ENCODE measurements at regions not wholly inside any gene's neighbourhood (a gene's known extent, or its start where the extent isn't known, plus 50 kb on each side); places are given as distances from the start of the nearest gene placed in this dataset.

DNA sequence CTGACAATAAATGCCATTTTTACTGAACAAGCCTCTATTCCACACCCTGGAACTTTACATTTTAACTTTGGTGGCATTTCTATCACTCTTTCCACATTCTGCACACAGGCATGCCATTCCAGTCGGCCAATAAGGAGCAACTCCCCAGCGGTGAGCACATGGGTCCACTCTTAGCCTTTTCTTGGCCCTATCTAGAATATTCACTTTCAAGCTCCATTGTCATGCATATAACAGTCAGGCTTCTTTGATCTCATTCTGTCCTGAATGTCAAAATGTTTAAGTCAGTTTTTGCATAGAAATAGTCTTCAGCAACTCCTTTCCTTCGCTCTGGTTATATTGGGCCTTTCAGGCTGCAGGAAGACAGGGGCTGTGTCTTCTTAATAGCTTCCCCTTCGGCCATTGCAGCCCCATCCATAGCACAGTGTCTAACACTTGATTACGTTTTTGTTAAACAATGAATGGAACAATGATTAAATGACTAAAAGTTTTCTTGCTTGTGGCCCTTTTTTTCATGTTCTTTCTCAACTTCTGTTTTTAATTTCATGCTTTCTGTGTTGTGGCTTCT lies 427.3 kb downstream of the MFSD1 start:
- TF ChIP-seq EP300 (IDR thresholded peaks at IDR 0.05) (no peak), POLR2A (IDR thresholded peaks at IDR 0.05) (no peak), POLR2AphosphoS5 (IDR thresholded peaks at IDR 0.05) (no peak)
- TF ChIP-seq, protein P1, sequence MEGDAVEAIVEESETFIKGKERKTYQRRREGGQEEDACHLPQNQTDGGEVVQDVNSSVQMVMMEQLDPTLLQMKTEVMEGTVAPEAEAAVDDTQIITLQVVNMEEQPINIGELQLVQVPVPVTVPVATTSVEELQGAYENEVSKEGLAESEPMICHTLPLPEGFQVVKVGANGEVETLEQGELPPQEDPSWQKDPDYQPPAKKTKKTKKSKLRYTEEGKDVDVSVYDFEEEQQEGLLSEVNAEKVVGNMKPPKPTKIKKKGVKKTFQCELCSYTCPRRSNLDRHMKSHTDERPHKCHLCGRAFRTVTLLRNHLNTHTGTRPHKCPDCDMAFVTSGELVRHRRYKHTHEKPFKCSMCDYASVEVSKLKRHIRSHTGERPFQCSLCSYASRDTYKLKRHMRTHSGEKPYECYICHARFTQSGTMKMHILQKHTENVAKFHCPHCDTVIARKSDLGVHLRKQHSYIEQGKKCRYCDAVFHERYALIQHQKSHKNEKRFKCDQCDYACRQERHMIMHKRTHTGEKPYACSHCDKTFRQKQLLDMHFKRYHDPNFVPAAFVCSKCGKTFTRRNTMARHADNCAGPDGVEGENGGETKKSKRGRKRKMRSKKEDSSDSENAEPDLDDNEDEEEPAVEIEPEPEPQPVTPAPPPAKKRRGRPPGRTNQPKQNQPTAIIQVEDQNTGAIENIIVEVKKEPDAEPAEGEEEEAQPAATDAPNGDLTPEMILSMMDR (IDR thresholded peaks at IDR 0.05) = no peak
- no peak overlapping the region for H3K4me3 ChIP-seq
- H3K27ac ChIP-seq = no peak overlapping the region
- ATAC-seq = no peak
- 61 to 65% methylated on average over 3 to 5 of the region's 5 CpGs for WGBS, 2 donors (ENCODE audit: low coverage in 1 of 2)
- no peaks in the 10 kb centered on the region for H3K9me3 ChIP-seq
- no peaks in the 10 kb centered on the region for H3K36me3 ChIP-seq
- no peaks in the 10 kb centered on the region for H3K27me3 ChIP-seq
- no peaks in the 10 kb centered on the region for H3K4me1 ChIP-seq

DNA sequence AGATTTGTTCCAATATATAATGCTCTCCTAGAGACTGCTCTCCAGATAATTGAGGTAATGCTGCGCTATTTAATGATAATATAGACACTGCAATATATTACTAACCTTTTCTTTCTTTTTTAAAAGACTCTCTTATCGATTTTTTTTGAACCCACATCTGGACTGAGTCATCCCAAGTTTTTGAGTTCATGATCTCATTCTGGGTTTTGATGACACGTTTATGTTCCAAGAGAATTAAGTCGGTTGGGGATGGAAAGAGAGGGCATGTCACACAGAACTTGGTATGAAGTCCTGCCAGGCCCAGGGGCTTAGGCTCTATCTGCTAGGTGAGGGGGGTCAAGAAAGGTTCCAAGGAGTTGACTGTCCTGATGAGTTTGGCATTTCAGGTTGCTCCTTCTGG lies 431.1 kb downstream of the MFSD1 start:
- Histone ChIP-seq H3K27me3 (no peaks in the 10 kb centered on the region), H3K27ac (no peak overlapping the region), H3K36me3 (no peaks in the 10 kb centered on the region), H3K4me3 (no peak overlapping the region), H3K9me3 (no peaks in the 10 kb centered on the region), H3K4me1 (no peaks in the 10 kb centered on the region)
- WGBS, 2 donors (ENCODE audit: low coverage in 1 of 2) = 63 to 67% methylated on average over 3 of the region's 4 CpGs
- ATAC-seq = no peak
- TF ChIP-seq EP300 (IDR thresholded peaks at IDR 0.05) = no peak
- no peak for TF ChIP-seq POLR2AphosphoS5 (IDR thresholded peaks at IDR 0.05)
- TF ChIP-seq, protein P1 (IDR thresholded peaks at IDR 0.05) = no peak
- no peak for TF ChIP-seq POLR2A (IDR thresholded peaks at IDR 0.05)

DNA sequence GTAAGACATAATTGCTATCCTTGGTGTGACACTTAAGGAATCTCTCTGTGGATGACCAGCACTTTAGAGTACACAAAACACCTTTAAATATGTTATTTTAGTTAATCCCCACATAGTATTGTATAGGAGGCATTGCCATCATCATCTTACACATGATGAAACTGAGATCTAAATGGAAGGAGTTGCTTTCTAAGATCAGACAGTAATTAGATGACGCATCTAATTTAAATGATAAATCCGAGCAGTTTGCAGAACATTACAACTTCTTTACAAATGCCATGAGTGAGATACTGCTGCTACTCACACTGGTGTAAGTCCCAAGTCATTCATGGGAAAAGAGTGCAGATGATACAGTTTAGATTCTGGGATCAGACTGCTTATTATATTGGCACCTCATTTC lies 431.9 kb downstream of the MFSD1 start:
- 62 to 95% methylated on average over 2 of the region's 2 CpGs for WGBS, 2 donors (ENCODE audit: low coverage in 1 of 2)
- H3K27me3 ChIP-seq = no peaks in the 10 kb centered on the region

DNA sequence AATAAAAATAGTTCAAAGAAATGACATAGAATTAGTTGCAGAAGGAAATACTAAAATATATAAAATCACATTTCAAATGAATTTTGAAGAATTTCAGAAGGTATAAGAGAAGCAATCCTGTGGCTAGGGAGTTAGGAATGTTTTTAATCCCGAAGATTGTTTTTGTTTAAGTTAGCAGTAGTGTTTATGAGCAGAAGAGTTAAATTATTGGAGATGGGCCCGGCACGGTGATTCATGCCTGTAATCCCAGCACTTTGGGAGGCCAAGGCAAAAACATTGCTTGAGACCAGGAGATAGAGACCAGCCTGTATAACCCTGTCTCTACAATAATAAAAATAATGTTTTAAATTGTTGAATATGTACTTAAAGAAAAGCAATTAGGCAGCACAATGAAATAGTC lies 432.5 kb downstream of the MFSD1 start:
- ATAC-seq = no peak
- 8 to 25% methylated on average over 2 to 3 of the region's 3 CpGs for WGBS, 2 donors (ENCODE audit: low coverage in 1 of 2)
- H3K9me3 ChIP-seq = no peaks in the 10 kb centered on the region

More for the DNA sequence above, 431.9 kb downstream of the MFSD1 start:
- H3K9me3 ChIP-seq = no peaks in the 10 kb centered on the region
- H3K36me3 ChIP-seq = no peaks in the 10 kb centered on the region
- no peak for ATAC-seq
- no peak overlapping the region for H3K27ac ChIP-seq
- H3K4me1 ChIP-seq = no peaks in the 10 kb centered on the region
- TF ChIP-seq POLR2AphosphoS5 (IDR thresholded peaks at IDR 0.05) (no peak), EP300 (IDR thresholded peaks at IDR 0.05) (no peak), POLR2A (IDR thresholded peaks at IDR 0.05) (no peak)
- TF ChIP-seq, protein P1 (IDR thresholded peaks at IDR 0.05) = no peak
- no peak overlapping the region for H3K4me3 ChIP-seq

DNA sequence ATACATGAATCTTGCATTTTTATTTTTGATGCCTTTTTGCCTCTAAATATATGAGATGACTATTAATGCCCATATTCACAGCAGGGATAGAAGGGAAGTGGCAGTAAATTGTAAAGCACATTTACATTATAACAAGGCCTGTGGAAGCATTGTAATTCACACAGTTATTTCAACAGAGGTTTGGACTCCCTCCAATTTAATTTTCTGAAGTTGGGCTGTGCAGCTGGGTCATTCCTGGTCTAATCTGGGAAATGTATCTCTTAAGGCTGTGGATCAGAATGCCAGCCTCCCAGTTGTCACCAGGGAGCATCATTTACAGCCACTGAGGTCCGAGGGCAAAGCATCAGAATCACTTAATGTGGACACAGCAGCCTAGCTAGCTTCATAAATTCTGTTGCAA lies 434.5 kb downstream of the MFSD1 start:
- Histone ChIP-seq H3K4me1 (no peaks in the 10 kb centered on the region), H3K27ac (no peak overlapping the region), H3K36me3 (no peaks in the 10 kb centered on the region), H3K4me3 (no peak overlapping the region), H3K27me3 (no peaks in the 10 kb centered on the region), H3K9me3 (no peaks in the 10 kb centered on the region)
- 67 to 100% methylated on average over 1 of the region's 1 CpG for WGBS, 2 donors (ENCODE audit: low coverage in 1 of 2)
- TF ChIP-seq EP300 (IDR thresholded peaks at IDR 0.05) = no peak
- no peak for TF ChIP-seq POLR2AphosphoS5 (IDR thresholded peaks at IDR 0.05)
- TF ChIP-seq POLR2A (IDR thresholded peaks at IDR 0.05) = no peak
- TF ChIP-seq, protein P1 (IDR thresholded peaks at IDR 0.05) = no peak
- no peak for ATAC-seq

More for the DNA sequence above, 432.5 kb downstream of the MFSD1 start:
- Histone ChIP-seq H3K4me3 (no peak overlapping the region), H3K36me3 (no peaks in the 10 kb centered on the region), H3K4me1 (no peaks in the 10 kb centered on the region), H3K27me3 (no peaks in the 10 kb centered on the region), H3K27ac (no peak overlapping the region)
- TF ChIP-seq POLR2A (IDR thresholded peaks at IDR 0.05) = no peak
- TF ChIP-seq, protein P1 (IDR thresholded peaks at IDR 0.05) = no peak
- TF ChIP-seq POLR2AphosphoS5 (IDR thresholded peaks at IDR 0.05) = no peak
- no peak for TF ChIP-seq EP300 (IDR thresholded peaks at IDR 0.05)

Measured in gastroesophageal sphincter (tissue), 4 donors.